Sigmoid colon (tissue), 4 donors: ENCODE measurements at regions not wholly inside any gene's neighbourhood (a gene's known extent, or its start where the extent isn't known, plus 50 kb on each side); places are given as distances from the start of the nearest gene placed in this dataset.

ENCODE experiments used
- CTCF ChIP-seq, 4 experiments: fragments of 450-650 bp in 3 of 4; fragments of 200-600 bp in 1 of 4; IDR thresholded peaks; one replicate each; pipeline ENCODE4 v1.5.1; 2016 to 2019; ENCODE audit warnings: antibody characterized with exemption in 4 of 4, mild to moderate bottlenecking in 3 of 4, moderate library complexity in 2 of 4
- EP300 ChIP-seq, 4 donors: sonication (generic); formaldehyde crosslinking; IDR thresholded peaks; one replicate each; pipeline ENCODE4 v1.6.1; 2017; ENCODE audit warnings: antibody characterized with exemption in 4 of 4
- POLR2A ChIP-seq, 2 donors: fragments of 450-650 bp; IDR thresholded peaks; one replicate each; pipeline ENCODE4 v1.6.1; 2016; ENCODE audit warnings: antibody characterized with exemption in 2 of 2, mild to moderate bottlenecking in 2 of 2, moderate library complexity in 2 of 2
- POLR2AphosphoS5 ChIP-seq, 4 donors: sonication (generic); formaldehyde crosslinking; IDR thresholded peaks; one replicate each; pipeline ENCODE4 v1.6.1; 2017; ENCODE audit warnings: antibody characterized with exemption in 4 of 4

GRCh38 chr16:52743707-52744106, 196.8 kb upstream of the TOX3 start:
- TF ChIP-seq POLR2A (IDR thresholded peaks at IDR 0.05): no peak
- TF ChIP-seq CTCF (IDR thresholded peaks at IDR 0.05): no peak
- no peak for TF ChIP-seq EP300 (IDR thresholded peaks at IDR 0.05)
- TF ChIP-seq POLR2AphosphoS5 (IDR thresholded peaks at IDR 0.05): no peak
